ENCODE measurements at regions not wholly inside any gene's neighbourhood (a gene's known extent, or its start where the extent isn't known, plus 50 kb on each side); places are given as distances from the start of the nearest gene placed in this dataset.

DNA sequence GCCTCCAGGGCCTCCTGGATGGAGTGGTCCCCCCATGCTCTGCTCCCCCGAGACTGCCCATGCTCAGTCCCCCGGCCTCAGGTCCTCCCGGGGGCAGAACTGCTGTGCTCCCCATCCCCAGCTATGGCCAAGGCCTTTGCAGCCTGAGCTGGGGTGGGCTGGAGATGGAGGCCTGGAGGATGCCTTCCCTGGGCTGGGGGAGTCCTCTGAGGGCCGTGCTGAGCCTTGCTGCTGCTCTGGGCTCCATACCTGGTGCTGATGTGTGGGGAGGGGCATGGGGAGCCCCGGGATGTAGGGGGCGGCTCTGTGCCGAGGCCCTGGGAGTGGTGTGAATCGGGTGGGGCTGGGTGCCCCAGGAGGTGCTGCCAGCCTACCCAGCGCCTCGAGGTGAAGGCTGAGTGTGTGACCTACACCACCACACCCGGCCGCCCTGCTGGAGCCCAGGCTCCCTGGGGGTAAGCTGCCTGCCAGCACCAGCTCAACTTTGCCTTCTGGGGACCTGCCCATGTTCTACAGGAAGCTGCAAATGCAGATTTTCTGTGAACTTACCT lies 109.5 kb downstream of the UNCX start:
- Histone ChIP-seq H3K4me3 (no peak overlapping the region), H3K4me1 (no peaks in the 10 kb centered on the region), H3K27ac (no peak overlapping the region), H3K36me3 (no peaks in the 10 kb centered on the region), H3K27me3 (peaks cover 91% of the 10 kb centered on the region), H3K9me3 (peaks cover 0 to 17% (median 0%) of the 10 kb centered on the region in 3 donors)
- ATAC-seq, result no peak
- no CpG with 5 or more reads among the region's 12 CpGs for WGBS, 2 donors (ENCODE audit: low coverage in 1 of 2)
- TF ChIP-seq POLR2AphosphoS5 (IDR thresholded peaks at IDR 0.05) (no peak), POLR2A (IDR thresholded peaks at IDR 0.05) (no peak), EP300 (IDR thresholded peaks at IDR 0.05) (no peak)
- TF ChIP-seq, protein P1, sequence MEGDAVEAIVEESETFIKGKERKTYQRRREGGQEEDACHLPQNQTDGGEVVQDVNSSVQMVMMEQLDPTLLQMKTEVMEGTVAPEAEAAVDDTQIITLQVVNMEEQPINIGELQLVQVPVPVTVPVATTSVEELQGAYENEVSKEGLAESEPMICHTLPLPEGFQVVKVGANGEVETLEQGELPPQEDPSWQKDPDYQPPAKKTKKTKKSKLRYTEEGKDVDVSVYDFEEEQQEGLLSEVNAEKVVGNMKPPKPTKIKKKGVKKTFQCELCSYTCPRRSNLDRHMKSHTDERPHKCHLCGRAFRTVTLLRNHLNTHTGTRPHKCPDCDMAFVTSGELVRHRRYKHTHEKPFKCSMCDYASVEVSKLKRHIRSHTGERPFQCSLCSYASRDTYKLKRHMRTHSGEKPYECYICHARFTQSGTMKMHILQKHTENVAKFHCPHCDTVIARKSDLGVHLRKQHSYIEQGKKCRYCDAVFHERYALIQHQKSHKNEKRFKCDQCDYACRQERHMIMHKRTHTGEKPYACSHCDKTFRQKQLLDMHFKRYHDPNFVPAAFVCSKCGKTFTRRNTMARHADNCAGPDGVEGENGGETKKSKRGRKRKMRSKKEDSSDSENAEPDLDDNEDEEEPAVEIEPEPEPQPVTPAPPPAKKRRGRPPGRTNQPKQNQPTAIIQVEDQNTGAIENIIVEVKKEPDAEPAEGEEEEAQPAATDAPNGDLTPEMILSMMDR (IDR thresholded peaks at IDR 0.05), result no peak

DNA sequence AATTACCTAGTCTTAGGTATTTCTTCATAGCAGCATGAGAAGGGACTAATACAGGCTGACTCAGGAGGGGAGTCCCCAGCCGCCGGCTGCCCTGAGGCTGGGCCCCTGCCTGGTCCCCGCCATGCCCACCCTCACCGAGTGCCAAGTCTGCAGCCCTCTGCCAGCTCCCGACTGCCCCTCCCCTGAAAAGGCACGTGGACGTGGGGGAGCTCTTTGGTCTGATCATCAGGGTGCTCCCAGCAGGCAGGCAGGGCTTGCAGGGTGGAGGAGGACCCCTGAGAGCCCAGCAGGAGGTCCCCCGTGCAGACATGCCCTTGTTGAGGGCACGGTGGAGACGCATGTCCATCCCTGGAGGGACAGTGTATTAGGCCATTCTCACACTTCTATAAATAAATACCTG lies 110.9 kb downstream of the UNCX start:
- WGBS, 2 donors (ENCODE audit: low coverage in 1 of 2), result 66 to 79% methylated on average over 5 to 6 of the region's 10 CpGs
- H3K27me3 ChIP-seq, result peaks cover 95% of the 10 kb centered on the region
- TF ChIP-seq, protein P1 (IDR thresholded peaks at IDR 0.05), result no peak
- TF ChIP-seq POLR2A (IDR thresholded peaks at IDR 0.05), result no peak
- TF ChIP-seq EP300 (IDR thresholded peaks at IDR 0.05), result no peak
- TF ChIP-seq POLR2AphosphoS5 (IDR thresholded peaks at IDR 0.05), result no peak

DNA sequence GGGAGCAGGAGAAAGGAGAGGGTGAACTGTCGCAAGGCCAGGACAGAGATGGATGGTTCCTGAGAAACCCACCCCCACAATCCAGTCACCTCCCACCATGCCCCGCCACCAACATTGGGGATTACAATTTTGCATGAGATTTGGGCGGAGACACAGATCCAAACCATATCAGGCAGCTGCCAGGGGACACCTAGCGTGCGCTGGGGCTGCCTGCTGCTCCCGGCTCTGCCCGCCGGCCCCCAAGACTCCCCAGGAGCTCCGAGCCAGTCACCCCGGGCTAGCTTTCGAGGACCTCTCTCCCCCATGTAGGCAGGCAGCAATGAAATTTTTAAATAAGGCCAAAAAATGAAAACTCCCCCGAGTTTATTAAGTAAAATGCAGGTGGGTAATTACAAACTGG lies 111.7 kb downstream of the UNCX start:
- Histone ChIP-seq H3K27ac (no peak overlapping the region), H3K36me3 (no peaks in the 10 kb centered on the region), H3K27me3 (peaks cover 96% of the 10 kb centered on the region), H3K4me1 (no peaks in the 10 kb centered on the region), H3K9me3 (no peaks in the 10 kb centered on the region), H3K4me3 (no peak overlapping the region)
- WGBS, 2 donors (ENCODE audit: low coverage in 1 of 2), result 82% methylated on average over 5 of the region's 12 CpGs; no CpG with 5 or more reads in 1 of the 2 donors
- TF ChIP-seq POLR2A (IDR thresholded peaks at IDR 0.05), result no peak
- no peak for TF ChIP-seq EP300 (IDR thresholded peaks at IDR 0.05)
- TF ChIP-seq, protein P1 (IDR thresholded peaks at IDR 0.05), result no peak
- no peak for TF ChIP-seq POLR2AphosphoS5 (IDR thresholded peaks at IDR 0.05)
- no peak for ATAC-seq

More for the DNA sequence above, 110.9 kb downstream of the UNCX start:
- Histone ChIP-seq H3K4me1 (no peaks in the 10 kb centered on the region), H3K36me3 (no peaks in the 10 kb centered on the region), H3K27ac (no peak overlapping the region), H3K4me3 (no peak overlapping the region), H3K9me3 (peaks cover 0 to 4% (median 0%) of the 10 kb centered on the region in 3 donors)
- ATAC-seq, result no peak

DNA sequence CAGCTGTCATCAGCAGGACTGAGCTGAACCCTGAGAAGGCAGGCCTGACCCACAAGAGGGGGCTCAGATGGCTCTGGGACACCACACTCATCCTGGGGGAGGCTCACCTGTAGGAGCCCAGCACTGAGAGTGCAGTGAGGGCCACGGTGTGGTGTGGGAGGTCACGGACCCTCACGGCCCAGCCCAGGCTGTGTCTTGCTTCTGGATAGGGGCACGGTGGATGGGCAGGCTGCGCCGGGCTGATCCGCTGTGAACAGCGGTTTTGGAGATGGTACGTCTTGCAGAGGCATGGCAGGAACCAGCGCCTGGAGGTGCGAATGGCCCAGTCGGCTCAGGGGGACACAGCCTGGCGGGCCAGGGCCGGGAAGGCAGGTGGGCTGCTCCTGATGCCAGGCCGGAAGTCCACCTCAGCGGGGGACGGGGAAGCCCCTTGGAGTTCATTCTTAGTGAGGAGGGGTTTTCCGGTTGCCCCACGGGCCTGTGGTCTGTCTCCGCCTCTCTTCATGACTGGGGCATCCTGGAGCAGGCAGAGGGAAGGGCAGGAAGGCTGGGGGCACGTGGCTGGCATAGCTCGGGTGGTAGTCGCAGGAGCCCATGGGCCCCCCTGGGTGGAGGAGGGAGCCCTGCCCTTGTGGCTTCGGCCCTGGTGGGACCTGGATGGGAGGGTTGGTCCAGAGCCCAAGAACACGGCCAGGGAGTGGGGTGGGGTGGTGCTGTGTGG lies 112.5 kb downstream of the UNCX start:
- Histone ChIP-seq H3K27me3 (peaks cover 97% of the 10 kb centered on the region), H3K4me3 (no peak overlapping the region), H3K9me3 (no peaks in the 10 kb centered on the region), H3K27ac (no peak overlapping the region), H3K36me3 (no peaks in the 10 kb centered on the region), H3K4me1 (no peaks in the 10 kb centered on the region)
- ATAC-seq, result no peak
- WGBS, 2 donors (ENCODE audit: low coverage in 1 of 2), result 77% methylated on average over 6 of the region's 25 CpGs; no CpG with 5 or more reads in 1 of the 2 donors
- TF ChIP-seq, protein P1 (IDR thresholded peaks at IDR 0.05), result no peak
- no peak for TF ChIP-seq POLR2AphosphoS5 (IDR thresholded peaks at IDR 0.05)
- TF ChIP-seq EP300 (IDR thresholded peaks at IDR 0.05), result no peak
- no peak for TF ChIP-seq POLR2A (IDR thresholded peaks at IDR 0.05)

Data from gastroesophageal sphincter (tissue), 4 donors.